ENCODE measurements at regions not wholly inside any gene's neighbourhood (a gene's known extent, or its start where the extent isn't known, plus 50 kb on each side); places are given as distances from the start of the nearest gene placed in this dataset.

DNA sequence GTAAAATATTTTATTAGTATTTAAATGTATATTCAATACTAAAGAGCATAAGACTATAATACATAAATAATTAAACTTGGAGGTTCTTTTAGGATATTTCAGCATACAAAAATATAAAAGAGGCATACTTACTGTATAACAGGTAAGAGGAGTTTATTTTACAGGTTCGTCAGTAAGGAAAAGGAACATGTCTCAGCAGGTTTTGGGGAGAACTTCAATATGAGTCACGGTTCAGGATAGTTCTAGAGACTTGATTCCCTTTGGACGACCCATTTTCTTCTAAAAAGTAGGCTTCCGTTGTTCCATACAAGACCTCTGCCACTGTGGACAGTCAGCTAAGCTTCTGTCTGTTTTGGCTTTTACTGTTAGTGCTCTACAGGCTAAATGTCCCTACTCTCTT is 181.1 kb downstream of the ALX1 start:
- TF ChIP-seq, protein P1, sequence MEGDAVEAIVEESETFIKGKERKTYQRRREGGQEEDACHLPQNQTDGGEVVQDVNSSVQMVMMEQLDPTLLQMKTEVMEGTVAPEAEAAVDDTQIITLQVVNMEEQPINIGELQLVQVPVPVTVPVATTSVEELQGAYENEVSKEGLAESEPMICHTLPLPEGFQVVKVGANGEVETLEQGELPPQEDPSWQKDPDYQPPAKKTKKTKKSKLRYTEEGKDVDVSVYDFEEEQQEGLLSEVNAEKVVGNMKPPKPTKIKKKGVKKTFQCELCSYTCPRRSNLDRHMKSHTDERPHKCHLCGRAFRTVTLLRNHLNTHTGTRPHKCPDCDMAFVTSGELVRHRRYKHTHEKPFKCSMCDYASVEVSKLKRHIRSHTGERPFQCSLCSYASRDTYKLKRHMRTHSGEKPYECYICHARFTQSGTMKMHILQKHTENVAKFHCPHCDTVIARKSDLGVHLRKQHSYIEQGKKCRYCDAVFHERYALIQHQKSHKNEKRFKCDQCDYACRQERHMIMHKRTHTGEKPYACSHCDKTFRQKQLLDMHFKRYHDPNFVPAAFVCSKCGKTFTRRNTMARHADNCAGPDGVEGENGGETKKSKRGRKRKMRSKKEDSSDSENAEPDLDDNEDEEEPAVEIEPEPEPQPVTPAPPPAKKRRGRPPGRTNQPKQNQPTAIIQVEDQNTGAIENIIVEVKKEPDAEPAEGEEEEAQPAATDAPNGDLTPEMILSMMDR (IDR thresholded peaks at IDR 0.05; ENCODE audit: poor library complexity), result no peak
- no peak for TF ChIP-seq EZH2 (IDR thresholded peaks at IDR 0.05; ENCODE audit: borderline replicate concordance)
- no peak for TF ChIP-seq EZH2phosphoT487 (IDR thresholded peaks at IDR 0.05; ENCODE audit: low read depth, severe bottlenecking, unreplicated experiment)
